Esophagus squamous epithelium (tissue), 5 donors: ENCODE measurements at regions not wholly inside any gene's neighbourhood (a gene's known extent, or its start where the extent isn't known, plus 50 kb on each side); places are given as distances from the start of the nearest gene placed in this dataset.

Experiments used
- DNase-seq: peaks from one replicate; lab custom pipeline; 2025; lab: John Stamatoyannopoulos, UW
- H3K27ac ChIP-seq, 4 donors: fragments of 200-600 bp; sonication (generic); one replicate each; pipeline ENCODE4 v1.5.1; 2016 to 2019; ENCODE audit warnings: mild to moderate bottlenecking in 1 of 4
- H3K27me3 ChIP-seq, 4 donors: fragments of 200-600 bp; sonication (generic); 1 replicate in 3 of 4; 2 replicates in 1 of 4; pipeline versions ENCODE4 v1.5.1 to v1.6.0; 2017 to 2021; ENCODE audit warnings: antibody characterized with exemption in 1 of 4
- H3K36me3 ChIP-seq, 3 donors: fragments of 200-600 bp; sonication (generic); one replicate each; pipeline ENCODE4 v1.5.1; 2016 to 2019
- H3K4me1 ChIP-seq, 3 donors: fragments of 200-600 bp; sonication (generic); one replicate each; pipeline ENCODE4 v1.5.1; 2017 to 2019
- H3K4me3 ChIP-seq, 4 donors: fragments of 200-600 bp; sonication (generic); 1 replicate in 3 of 4; 2 replicates in 1 of 4; pipeline ENCODE4 v1.5.1; 2016 to 2019; ENCODE audit warnings: mild to moderate bottlenecking in 2 of 4, moderate library complexity in 1 of 4
- H3K9me3 ChIP-seq, 3 donors: fragments of 200-600 bp; sonication (generic); one replicate each; pipeline ENCODE4 v1.5.1; 2016 to 2019
- CTCF ChIP-seq, 6 experiments: fragments of 450-650 bp in 4 of 6; fragments of 200-600 bp in 2 of 6; sonication (generic) in 2 of 6; IDR thresholded peaks; one replicate each; pipeline ENCODE4 v1.5.1; 2016 to 2019; ENCODE audit warnings: antibody characterized with exemption in 6 of 6, mild to moderate bottlenecking in 4 of 6, moderate library complexity in 4 of 6
- POLR2A ChIP-seq, 4 donors: fragments of 450-650 bp; IDR thresholded peaks; one replicate each; pipeline ENCODE4 v1.6.1; 2017; ENCODE audit warnings: antibody characterized with exemption in 4 of 4, mild to moderate bottlenecking in 4 of 4, moderate library complexity in 3 of 4
- WGBS, 2 donors: methylation state at CpG; one replicate each; pipeline ENCODE4 v1.1.5; 2018; 5-methylcytosine and 5-hydroxymethylcytosine counted together
- intact Hi-C: fragments of 100-400 bp; cut with DNase I; formaldehyde crosslinking; loops from one replicate; pipeline ENCODE4 v1.15.0; 2022
- donor health status: DM: yes; HTN: yes; CAD: no.

GRCh38 chr5:74468421-74468820, 172.1 kb downstream of the ENC1 start:
- 91 to 94% methylated on average over 5 of the region's 5 CpGs for WGBS, 2 donors

GRCh38 chr5:74465724-74466123, 174.8 kb downstream of the ENC1 start:
- Histone ChIP-seq H3K4me1 (no peaks in the 10 kb centered on the region), H3K36me3 (no peaks in the 10 kb centered on the region), H3K27me3 (peaks cover 0 to 3% (median 0%) of the 10 kb centered on the region in 4 donors), H3K4me3 (no peak overlapping the region), H3K9me3 (no peaks in the 10 kb centered on the region), H3K27ac (no peak overlapping the region)
- no peak for DNase-seq
- 79 to 96% methylated on average over 2 of the region's 2 CpGs for WGBS, 2 donors
- TF ChIP-seq POLR2A (IDR thresholded peaks at IDR 0.05), result no peak
- TF ChIP-seq CTCF (IDR thresholded peaks at IDR 0.05), result no peak
- intact Hi-C loops, result no loop called here

More at GRCh38 chr5:74468421-74468820, 172.1 kb downstream of the ENC1 start:
- intact Hi-C loops, result no loop called here
- Histone ChIP-seq H3K27ac (no peak overlapping the region), H3K4me1 (no peaks in the 10 kb centered on the region), H3K4me3 (no peak overlapping the region), H3K9me3 (no peaks in the 10 kb centered on the region), H3K36me3 (no peaks in the 10 kb centered on the region), H3K27me3 (no peaks in the 10 kb centered on the region)
- no peak for DNase-seq
- TF ChIP-seq CTCF (IDR thresholded peaks at IDR 0.05), result no peak
- TF ChIP-seq POLR2A (IDR thresholded peaks at IDR 0.05), result no peak

- Histone ChIP-seq H3K27me3 (peaks cover 0 to 3% (median 0%) of the 10 kb centered on the region in 4 donors), H3K27ac (no peak overlapping the region), H3K4me3 (no peak overlapping the region), H3K36me3 (no peaks in the 10 kb centered on the region), H3K9me3 (no peaks in the 10 kb centered on the region), H3K4me1 (no peaks in the 10 kb centered on the region)
- DNase-seq, result no peak
- TF ChIP-seq CTCF (IDR thresholded peaks at IDR 0.05) (no peak), POLR2A (IDR thresholded peaks at IDR 0.05) (no peak)
- WGBS, 2 donors, result 68 to 76% methylated on average over 5 of the region's 5 CpGs
- intact Hi-C loops, result no loop called here
Observed at GRCh38 chr5:74464512-74465209, 175.9 kb downstream of the ENC1 start.

GRCh38 chr5:74462356-74462755, 178.2 kb downstream of the ENC1 start:
- Histone ChIP-seq H3K27ac (no peak overlapping the region), H3K36me3 (no peaks in the 10 kb centered on the region), H3K9me3 (no peaks in the 10 kb centered on the region), H3K4me1 (no peaks in the 10 kb centered on the region), H3K4me3 (no peak overlapping the region), H3K27me3 (peaks cover 0 to 3% (median 0%) of the 10 kb centered on the region in 4 donors)
- intact Hi-C loops, result no loop called here
- TF ChIP-seq CTCF (IDR thresholded peaks at IDR 0.05) (no peak), POLR2A (IDR thresholded peaks at IDR 0.05) (no peak)
- WGBS, 2 donors, result 73 to 88% methylated on average over 1 of the region's 1 CpG
- no peak for DNase-seq

GRCh38 chr5:74461251-74461650, 179.3 kb downstream of the ENC1 start:
- no peaks in the 10 kb centered on the region for H3K36me3 ChIP-seq
- no peak overlapping the region for H3K27ac ChIP-seq
- DNase-seq, result no peak
- WGBS, 2 donors, result 89 to 100% methylated on average over 1 of the region's 1 CpG
- intact Hi-C loops, result no loop called here
- H3K4me1 ChIP-seq, result no peaks in the 10 kb centered on the region
- no peak overlapping the region for H3K4me3 ChIP-seq
- H3K27me3 ChIP-seq, result peaks cover 0 to 3% (median 0%) of the 10 kb centered on the region in 4 donors
- H3K9me3 ChIP-seq, result no peaks in the 10 kb centered on the region
- no peak for TF ChIP-seq CTCF (IDR thresholded peaks at IDR 0.05)
- no peak for TF ChIP-seq POLR2A (IDR thresholded peaks at IDR 0.05)
